ENCODE measurements at regions not wholly inside any gene's neighbourhood (a gene's known extent, or its start where the extent isn't known, plus 50 kb on each side); places are given as distances from the start of the nearest gene placed in this dataset.

DNA sequence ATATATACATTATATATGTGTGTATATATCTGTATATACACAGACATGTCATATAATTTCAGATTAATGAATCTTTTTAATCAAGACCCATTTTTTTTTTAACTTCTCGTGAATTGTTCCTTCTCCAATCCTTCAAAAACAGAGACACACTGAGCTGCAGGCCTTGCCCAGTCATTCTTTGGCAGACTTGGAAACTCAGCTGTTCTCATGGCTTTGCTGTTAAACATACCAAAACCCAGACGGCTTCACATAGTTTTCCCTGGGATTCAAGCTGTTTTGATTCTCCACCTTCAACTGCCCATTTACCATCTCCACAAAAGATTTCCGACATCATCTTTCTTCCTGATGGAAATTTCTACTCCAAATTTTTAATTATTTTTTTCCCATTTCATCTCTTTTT lies 148.7 kb downstream of the KCNJ2 start:
- Histone ChIP-seq H3K9me3 (no peaks in the 10 kb centered on the region), H3K36me3 (no peaks in the 10 kb centered on the region), H3K27me3 (no peaks in the 10 kb centered on the region), H3K4me1 (peaks cover 0 to 5% of the 10 kb centered on the region in 2 donors), H3K4me3 (no peak overlapping the region), H3K27ac (no peak overlapping the region)
- TF ChIP-seq CTCF (IDR thresholded peaks at IDR 0.05) = no peak
- no peak for DNase-seq (ENCODE audit: low spot score)

DNA sequence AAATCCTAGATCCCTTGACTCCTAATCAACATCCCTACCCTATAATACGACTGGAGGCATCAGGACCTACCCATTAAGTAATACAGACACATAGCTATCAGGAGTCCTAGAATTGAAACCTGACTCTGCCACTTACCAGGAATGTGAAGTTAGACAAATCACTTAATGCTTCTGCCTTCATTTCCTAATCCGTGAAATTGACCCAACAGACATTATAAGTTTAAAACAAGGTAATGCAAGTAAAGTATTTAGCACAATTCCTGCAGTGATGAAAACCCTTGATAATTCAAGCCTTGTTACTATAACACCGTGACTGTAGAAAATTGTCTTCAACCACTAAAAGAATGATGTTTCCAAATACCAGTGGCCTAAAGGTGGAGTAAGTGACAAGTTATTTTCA lies 150.2 kb downstream of the KCNJ2 start:
- Histone ChIP-seq H3K27ac (no peak overlapping the region), H3K4me1 (peaks cover 0 to 5% of the 10 kb centered on the region in 2 donors), H3K36me3 (no peaks in the 10 kb centered on the region), H3K27me3 (no peaks in the 10 kb centered on the region), H3K9me3 (no peaks in the 10 kb centered on the region), H3K4me3 (no peak overlapping the region)
- TF ChIP-seq CTCF (IDR thresholded peaks at IDR 0.05) = no peak
- no peak for DNase-seq (ENCODE audit: low spot score)

- Histone ChIP-seq H3K9me3 (no peaks in the 10 kb centered on the region), H3K27me3 (no peaks in the 10 kb centered on the region), H3K4me1 (peaks cover 0 to 5% of the 10 kb centered on the region in 2 donors), H3K27ac (no peak overlapping the region), H3K36me3 (no peaks in the 10 kb centered on the region), H3K4me3 (no peak overlapping the region)
- TF ChIP-seq CTCF (IDR thresholded peaks at IDR 0.05) = no peak
- DNase-seq (ENCODE audit: low spot score) = no peak
Measured at GRCh38 chr17:70320673-70321345, 151.5 kb downstream of the KCNJ2 start.

DNA sequence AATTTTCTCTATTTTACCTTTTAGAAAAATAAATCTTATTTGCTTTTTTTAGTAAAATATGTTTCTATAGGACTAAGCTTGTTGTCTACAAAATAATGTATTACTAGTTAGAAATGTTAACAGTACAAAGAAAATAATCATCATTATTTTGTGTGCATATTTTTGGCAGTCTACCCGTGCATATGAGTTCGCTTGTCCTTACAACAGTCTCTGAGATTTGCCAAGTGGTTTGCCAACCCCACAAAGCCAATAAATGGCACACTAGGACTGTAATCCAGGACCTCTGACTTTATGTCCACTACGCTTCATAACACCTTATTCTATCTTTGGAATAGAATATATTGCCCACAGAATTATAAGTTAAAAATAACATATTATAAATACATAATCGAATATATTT lies 152.0 kb downstream of the KCNJ2 start:
- Histone ChIP-seq H3K36me3 (no peaks in the 10 kb centered on the region), H3K27ac (no peak overlapping the region), H3K4me3 (no peak overlapping the region), H3K9me3 (no peaks in the 10 kb centered on the region), H3K27me3 (no peaks in the 10 kb centered on the region), H3K4me1 (peaks cover 0 to 5% of the 10 kb centered on the region in 2 donors)
- DNase-seq (ENCODE audit: low spot score) = no peak
- TF ChIP-seq CTCF (IDR thresholded peaks at IDR 0.05) = no peak

- Histone ChIP-seq H3K36me3 (no peaks in the 10 kb centered on the region), H3K4me3 (no peak overlapping the region), H3K9me3 (no peaks in the 10 kb centered on the region), H3K27ac (no peak overlapping the region), H3K4me1 (peaks cover 0 to 5% of the 10 kb centered on the region in 2 donors), H3K27me3 (no peaks in the 10 kb centered on the region)
- no peak for TF ChIP-seq CTCF (IDR thresholded peaks at IDR 0.05)
- DNase-seq (ENCODE audit: low spot score) = no peak
Measured at GRCh38 chr17:70323269-70323668, 153.9 kb downstream of the KCNJ2 start.

DNA sequence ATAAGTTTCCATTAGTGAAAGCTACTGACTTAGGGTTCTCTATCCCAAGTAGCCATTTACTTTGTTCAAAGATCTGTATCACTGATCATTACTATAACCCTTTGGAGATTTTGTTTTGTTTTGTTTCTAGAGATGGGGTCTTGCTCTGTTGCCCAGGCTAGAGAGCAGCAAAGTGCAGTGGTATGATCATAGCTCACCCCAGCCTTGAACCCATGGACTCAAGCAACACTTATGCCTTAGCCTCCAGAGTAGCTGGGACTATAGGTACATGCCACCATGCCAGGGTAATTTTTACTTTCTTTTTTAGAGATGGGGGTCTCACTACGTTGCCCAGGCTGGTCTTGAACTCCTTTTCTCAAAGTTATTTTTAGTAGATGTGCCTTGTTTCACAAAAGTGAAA lies 154.7 kb downstream of the KCNJ2 start:
- Histone ChIP-seq H3K27me3 (no peaks in the 10 kb centered on the region), H3K4me3 (no peak overlapping the region), H3K9me3 (no peaks in the 10 kb centered on the region), H3K27ac (no peak overlapping the region), H3K4me1 (peaks cover 0 to 5% of the 10 kb centered on the region in 2 donors), H3K36me3 (no peaks in the 10 kb centered on the region)
- TF ChIP-seq CTCF (IDR thresholded peaks at IDR 0.05) = no peak
- DNase-seq (ENCODE audit: low spot score) = no peak
